ENCODE measurements at regions not wholly inside any gene's neighbourhood (a gene's known extent, or its start where the extent isn't known, plus 50 kb on each side); places are given as distances from the start of the nearest gene placed in this dataset.

DNA sequence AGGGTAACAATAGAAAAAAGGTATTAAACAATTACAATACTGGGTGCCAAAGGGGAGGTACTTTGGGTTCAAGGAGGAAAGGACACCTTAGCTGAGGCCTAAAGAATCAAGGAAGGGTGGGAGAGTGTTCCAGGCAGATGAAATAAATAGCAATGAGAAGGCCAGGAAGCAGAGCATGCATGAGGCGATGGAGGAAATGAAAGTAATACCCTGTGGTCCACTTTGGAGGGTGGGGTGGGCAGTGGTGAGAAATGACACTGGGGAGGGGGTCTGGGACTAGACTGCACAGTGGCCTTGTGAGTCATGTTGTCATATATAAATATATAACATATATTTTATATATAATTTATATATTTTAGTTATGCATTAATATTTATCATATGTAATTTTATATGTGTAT lies 55.9 kb downstream of the BHLHE40 start:
- Histone ChIP-seq H3K4me3 (ENCODE audit: low read depth, low read length) (no peak overlapping the region), H3K4me1 (ENCODE audit: control insufficient read depth, insufficient read depth, low read length, unreplicated experiment) (no peaks in the 10 kb centered on the region), H3K79me2 (ENCODE audit: control insufficient read depth, insufficient read depth, low read length, unreplicated experiment) (no peaks in the 10 kb centered on the region), H3K27ac (ENCODE audit: low read depth, low read length) (no peak overlapping the region), H2AFZ (ENCODE audit: low read length, unreplicated experiment) (no peak overlapping the region), H3K36me3 (ENCODE audit: insufficient read depth, low read length) (no peaks in the 10 kb centered on the region), H3K27me3 (ENCODE audit: insufficient read depth, low read length) (no peaks in the 10 kb centered on the region)

DNA sequence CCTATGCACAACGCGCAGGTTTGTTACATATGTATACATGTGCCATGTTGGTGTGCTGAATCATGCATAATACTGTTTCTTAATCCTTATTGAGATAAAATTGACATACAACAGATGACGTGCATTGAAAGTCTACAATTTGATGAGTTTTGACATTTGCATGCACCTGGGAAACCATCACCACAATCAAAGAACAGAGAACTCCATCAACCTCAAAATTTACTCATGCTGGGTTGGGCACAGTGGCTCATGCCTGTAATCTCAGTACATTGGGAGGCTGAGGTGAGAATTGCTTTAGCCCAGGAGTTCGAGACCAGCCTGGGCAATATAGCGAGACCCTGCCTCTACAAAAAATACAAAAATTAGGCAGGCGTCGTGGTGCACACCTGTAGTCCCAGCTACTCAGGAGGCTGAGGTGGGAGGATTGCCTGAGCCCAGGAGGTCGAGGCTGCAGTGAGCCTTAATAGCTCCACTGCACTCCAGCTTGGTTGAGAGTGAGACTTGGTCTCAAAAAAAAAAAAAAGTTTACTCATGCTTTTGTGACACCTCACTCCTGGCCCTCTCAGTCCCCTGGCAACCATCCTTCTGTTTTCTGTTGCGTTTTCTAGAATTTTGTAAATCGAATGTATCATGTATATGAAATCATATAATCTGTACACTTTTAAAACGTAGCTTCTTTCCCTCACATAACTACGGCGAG lies 56.6 kb downstream of the BHLHE40 start:
- Histone ChIP-seq H2AFZ (ENCODE audit: low read length, unreplicated experiment) (no peak overlapping the region), H3K27ac (ENCODE audit: low read depth, low read length) (no peak overlapping the region), H3K4me3 (ENCODE audit: low read depth, low read length) (no peak overlapping the region), H3K4me1 (ENCODE audit: control insufficient read depth, insufficient read depth, low read length, unreplicated experiment) (no peaks in the 10 kb centered on the region), H3K79me2 (ENCODE audit: control insufficient read depth, insufficient read depth, low read length, unreplicated experiment) (no peaks in the 10 kb centered on the region), H3K27me3 (ENCODE audit: insufficient read depth, low read length) (no peaks in the 10 kb centered on the region), H3K36me3 (ENCODE audit: insufficient read depth, low read length) (no peaks in the 10 kb centered on the region)

DNA sequence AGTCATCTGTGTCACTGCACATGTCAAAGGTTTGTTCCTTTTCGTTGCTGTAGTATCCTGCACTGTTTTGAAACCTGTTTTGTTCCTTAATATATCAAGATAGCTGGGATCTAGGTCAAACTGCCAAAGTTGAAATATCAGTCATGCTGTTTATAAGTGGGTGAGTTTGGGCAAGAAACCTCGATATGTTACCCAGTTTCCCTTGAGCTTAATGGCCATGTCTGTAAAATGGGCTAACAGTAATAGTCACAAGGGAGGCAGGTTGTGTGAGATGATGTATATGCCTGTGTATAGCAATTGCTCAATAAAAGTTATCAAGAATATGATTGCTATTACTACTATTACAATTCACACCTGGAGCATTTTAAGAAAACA lies 57.1 kb downstream of the BHLHE40 start:
- H3K27ac ChIP-seq (ENCODE audit: low read depth, low read length) = no peak overlapping the region
- H3K4me3 ChIP-seq (ENCODE audit: low read depth, low read length) = no peak overlapping the region
- no peaks in the 10 kb centered on the region for H3K79me2 ChIP-seq (ENCODE audit: control insufficient read depth, insufficient read depth, low read length, unreplicated experiment)
- no peaks in the 10 kb centered on the region for H3K36me3 ChIP-seq (ENCODE audit: insufficient read depth, low read length)
- H3K4me1 ChIP-seq (ENCODE audit: control insufficient read depth, insufficient read depth, low read length, unreplicated experiment) = no peaks in the 10 kb centered on the region
- no peaks in the 10 kb centered on the region for H3K27me3 ChIP-seq (ENCODE audit: insufficient read depth, low read length)
- no peak overlapping the region for H2AFZ ChIP-seq (ENCODE audit: low read length, unreplicated experiment)

DNA sequence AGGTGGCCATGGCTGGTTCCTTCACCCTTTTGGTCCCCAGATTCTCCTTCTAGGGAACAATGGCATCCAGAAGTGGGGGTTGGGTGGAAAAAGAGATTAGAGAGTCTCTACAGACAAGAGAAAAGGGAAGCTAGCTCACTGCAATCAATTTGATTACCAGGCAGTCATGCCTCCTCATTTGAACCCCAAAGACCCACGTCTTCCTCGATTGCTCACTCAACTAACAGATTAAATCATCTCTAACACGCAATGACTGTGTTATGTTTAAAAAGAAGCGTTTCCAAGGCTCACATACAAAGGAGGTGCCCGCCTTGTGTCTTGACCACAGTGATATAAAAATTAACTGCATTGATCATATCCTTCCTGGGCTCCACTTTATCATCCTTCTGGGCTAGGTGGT lies 57.6 kb downstream of the BHLHE40 start:
- H3K27ac ChIP-seq (ENCODE audit: low read depth, low read length) = no peak overlapping the region
- no peaks in the 10 kb centered on the region for H3K27me3 ChIP-seq (ENCODE audit: insufficient read depth, low read length)
- H2AFZ ChIP-seq (ENCODE audit: low read length, unreplicated experiment) = no peak overlapping the region

DNA sequence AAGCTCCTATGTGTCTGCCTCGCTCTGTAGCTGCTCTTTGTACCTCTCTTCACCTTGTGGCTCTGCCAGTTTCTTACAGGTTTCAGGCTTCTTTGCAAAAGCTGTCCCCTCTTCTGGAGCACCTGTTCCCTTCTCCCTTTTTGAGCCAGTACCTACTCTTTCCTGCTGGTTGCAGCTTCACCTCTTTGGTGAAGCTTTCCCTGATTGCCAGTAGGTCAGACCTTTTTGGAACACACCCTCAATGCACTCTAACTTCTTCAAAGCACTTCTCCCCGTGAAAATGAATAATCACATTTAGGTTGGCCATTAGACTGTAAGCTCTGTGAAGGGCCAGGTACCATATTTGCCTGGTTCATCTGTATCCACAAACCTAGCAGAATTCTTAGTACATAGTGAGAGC lies 60.3 kb downstream of the BHLHE40 start:
- no peaks in the 10 kb centered on the region for H3K36me3 ChIP-seq (ENCODE audit: insufficient read depth, low read length)
- no peaks in the 10 kb centered on the region for H3K79me2 ChIP-seq (ENCODE audit: control insufficient read depth, insufficient read depth, low read length, unreplicated experiment)
- H3K4me1 ChIP-seq (ENCODE audit: control insufficient read depth, insufficient read depth, low read length, unreplicated experiment) = no peaks in the 10 kb centered on the region
- H3K27me3 ChIP-seq (ENCODE audit: insufficient read depth, low read length) = no peaks in the 10 kb centered on the region
- no peak overlapping the region for H3K27ac ChIP-seq (ENCODE audit: low read depth, low read length)
- H3K4me3 ChIP-seq (ENCODE audit: low read depth, low read length) = no peak overlapping the region
- no peak overlapping the region for H2AFZ ChIP-seq (ENCODE audit: low read length, unreplicated experiment)

More for the DNA sequence above, 57.6 kb downstream of the BHLHE40 start:
- no peaks in the 10 kb centered on the region for H3K79me2 ChIP-seq (ENCODE audit: control insufficient read depth, insufficient read depth, low read length, unreplicated experiment)
- no peaks in the 10 kb centered on the region for H3K36me3 ChIP-seq (ENCODE audit: insufficient read depth, low read length)
- no peaks in the 10 kb centered on the region for H3K4me1 ChIP-seq (ENCODE audit: control insufficient read depth, insufficient read depth, low read length, unreplicated experiment)
- H3K4me3 ChIP-seq (ENCODE audit: low read depth, low read length) = no peak overlapping the region

DNA sequence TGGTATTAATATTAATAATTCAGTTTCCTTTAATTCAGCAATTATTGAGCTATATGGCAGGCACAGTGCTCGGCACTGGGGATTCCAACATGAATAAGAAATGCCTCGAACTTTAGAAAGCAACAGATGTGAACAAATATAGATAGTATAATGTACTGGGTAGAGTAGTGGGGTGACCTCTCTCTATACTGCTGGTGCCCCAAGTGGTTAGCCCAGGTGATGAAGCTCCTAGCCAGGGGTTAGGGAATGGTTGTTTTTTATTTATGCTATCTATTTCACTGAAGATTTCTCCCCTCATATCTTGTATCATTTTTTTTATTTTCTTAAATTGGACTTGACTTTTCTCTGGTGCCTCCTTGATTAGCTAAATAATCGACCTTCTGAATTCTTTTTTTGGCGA lies 62.1 kb downstream of the BHLHE40 start:
- no peaks in the 10 kb centered on the region for H3K27me3 ChIP-seq (ENCODE audit: insufficient read depth, low read length)
- no peaks in the 10 kb centered on the region for H3K36me3 ChIP-seq (ENCODE audit: insufficient read depth, low read length)
- no peaks in the 10 kb centered on the region for H3K79me2 ChIP-seq (ENCODE audit: control insufficient read depth, insufficient read depth, low read length, unreplicated experiment)
- no peaks in the 10 kb centered on the region for H3K4me1 ChIP-seq (ENCODE audit: control insufficient read depth, insufficient read depth, low read length, unreplicated experiment)
- H3K4me3 ChIP-seq (ENCODE audit: low read depth, low read length) = no peak overlapping the region
- H3K27ac ChIP-seq (ENCODE audit: low read depth, low read length) = no peak overlapping the region
- no peak overlapping the region for H2AFZ ChIP-seq (ENCODE audit: low read length, unreplicated experiment)

DNA sequence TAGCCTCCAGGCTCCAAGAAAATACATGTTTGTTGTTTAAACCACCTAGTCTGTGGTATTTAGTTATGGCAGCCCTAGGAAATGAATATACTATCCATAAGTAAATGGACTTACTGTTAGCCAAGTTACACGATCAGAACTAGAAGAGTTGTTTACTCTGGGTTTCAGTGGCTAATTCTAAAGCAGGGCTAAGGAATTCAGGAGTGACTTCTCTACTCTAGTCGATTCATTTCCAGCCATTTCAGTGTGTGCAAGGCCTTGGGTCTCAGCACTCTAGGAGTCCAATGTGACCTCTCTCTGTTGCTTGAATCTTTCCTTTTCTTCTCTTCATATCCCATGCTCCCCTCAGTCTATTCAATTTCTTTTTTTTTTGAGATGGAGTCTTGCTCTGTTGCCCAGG lies 66.7 kb downstream of the BHLHE40 start:
- H3K4me1 ChIP-seq (ENCODE audit: control insufficient read depth, insufficient read depth, low read length, unreplicated experiment) = no peaks in the 10 kb centered on the region
- no peak overlapping the region for H3K27ac ChIP-seq (ENCODE audit: low read depth, low read length)
- H3K4me3 ChIP-seq (ENCODE audit: low read depth, low read length) = no peak overlapping the region
- H2AFZ ChIP-seq (ENCODE audit: low read length, unreplicated experiment) = no peak overlapping the region
- no peaks in the 10 kb centered on the region for H3K79me2 ChIP-seq (ENCODE audit: control insufficient read depth, insufficient read depth, low read length, unreplicated experiment)
- no peaks in the 10 kb centered on the region for H3K27me3 ChIP-seq (ENCODE audit: insufficient read depth, low read length)
- H3K36me3 ChIP-seq (ENCODE audit: insufficient read depth, low read length) = no peaks in the 10 kb centered on the region

DNA sequence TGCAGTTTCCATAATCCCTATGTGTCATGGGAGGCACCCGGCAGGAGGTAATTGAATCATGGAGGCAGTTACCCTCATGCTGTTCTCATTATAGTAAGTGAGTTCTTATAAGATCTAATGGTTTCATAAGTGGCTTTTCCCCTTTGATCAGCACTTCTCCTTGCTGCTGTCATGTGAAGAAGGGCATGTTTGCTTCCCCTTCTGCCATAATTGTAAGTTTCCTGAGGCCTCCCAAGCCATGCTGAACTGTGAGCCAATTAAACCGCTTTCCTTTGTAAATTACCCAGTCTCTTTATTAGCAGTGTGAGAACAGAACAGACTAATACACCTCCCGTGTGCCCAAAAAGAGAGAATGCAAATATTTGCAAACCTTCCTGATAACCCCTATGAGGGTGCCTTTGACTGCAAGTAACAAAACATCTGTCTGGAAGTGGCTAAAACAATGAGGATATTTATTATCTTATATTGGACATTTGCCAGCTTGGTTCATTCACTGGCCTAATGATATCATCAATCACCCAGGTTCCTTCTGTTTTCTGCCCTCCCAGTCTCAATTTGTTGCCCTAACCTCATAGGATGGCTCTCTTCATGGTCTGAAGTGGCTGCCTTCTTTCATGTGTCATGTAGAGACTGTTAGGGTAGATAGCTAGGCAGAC lies 68.7 kb downstream of the BHLHE40 start:
- no peaks in the 10 kb centered on the region for H3K36me3 ChIP-seq (ENCODE audit: insufficient read depth, low read length)
- H3K27ac ChIP-seq (ENCODE audit: low read depth, low read length) = no peak overlapping the region

DNA sequence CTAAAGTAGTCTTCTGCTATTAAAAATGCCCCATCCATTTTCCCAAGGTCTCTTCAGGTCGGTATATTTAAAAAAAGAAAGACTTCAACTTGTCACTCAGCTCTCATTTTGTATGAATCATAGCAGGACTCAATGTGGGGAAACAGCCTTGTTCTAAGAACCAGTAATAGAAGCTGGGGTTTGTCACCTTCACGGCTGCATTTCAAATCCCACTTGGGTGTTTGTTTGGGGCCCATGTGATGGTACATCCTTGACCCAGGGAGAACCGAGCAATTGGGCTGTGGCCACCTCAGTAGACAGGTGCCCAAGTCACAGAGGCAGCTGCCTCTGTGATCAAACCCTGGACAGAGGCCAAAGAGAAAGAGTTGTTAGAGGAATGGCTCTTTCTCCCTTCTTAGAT lies 70.3 kb upstream of the ARL8B start:
- H3K79me2 ChIP-seq (ENCODE audit: control insufficient read depth, insufficient read depth, low read length, unreplicated experiment) = no peaks in the 10 kb centered on the region
- no peaks in the 10 kb centered on the region for H3K27me3 ChIP-seq (ENCODE audit: insufficient read depth, low read length)
- peaks cover 9% of the 10 kb centered on the region for H3K4me1 ChIP-seq (ENCODE audit: control insufficient read depth, insufficient read depth, low read length, unreplicated experiment)
- H3K27ac ChIP-seq (ENCODE audit: low read depth, low read length) = no peak overlapping the region
- no peak overlapping the region for H2AFZ ChIP-seq (ENCODE audit: low read length, unreplicated experiment)
- no peak overlapping the region for H3K4me3 ChIP-seq (ENCODE audit: low read depth, low read length)
- H3K36me3 ChIP-seq (ENCODE audit: insufficient read depth, low read length) = no peaks in the 10 kb centered on the region

More for the DNA sequence above, 68.7 kb downstream of the BHLHE40 start:
- no peak overlapping the region for H2AFZ ChIP-seq (ENCODE audit: low read length, unreplicated experiment)
- peaks cover 2% of the 10 kb centered on the region for H3K4me1 ChIP-seq (ENCODE audit: control insufficient read depth, insufficient read depth, low read length, unreplicated experiment)
- no peak overlapping the region for H3K4me3 ChIP-seq (ENCODE audit: low read depth, low read length)
- H3K27me3 ChIP-seq (ENCODE audit: insufficient read depth, low read length) = no peaks in the 10 kb centered on the region
- no peaks in the 10 kb centered on the region for H3K79me2 ChIP-seq (ENCODE audit: control insufficient read depth, insufficient read depth, low read length, unreplicated experiment)

DNA sequence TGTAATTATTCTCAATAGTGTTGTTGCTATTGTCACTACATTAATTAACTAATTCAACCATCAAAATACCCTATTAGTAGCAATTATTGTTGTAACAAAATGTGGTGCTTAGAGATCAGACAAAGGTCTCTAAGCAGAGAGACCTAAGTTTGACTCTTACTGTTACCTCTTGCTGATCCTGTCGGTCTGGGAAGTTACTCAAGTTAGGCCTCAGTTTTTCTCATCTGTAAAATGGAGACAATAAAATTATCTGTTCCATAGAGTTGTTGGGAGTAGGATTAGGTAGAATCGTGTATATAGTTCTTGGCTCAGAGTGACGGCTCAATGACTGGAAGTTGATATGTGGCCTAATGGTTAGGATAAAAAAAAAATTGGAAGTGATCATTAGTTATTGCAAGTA lies 69.8 kb upstream of the ARL8B start:
- H2AFZ ChIP-seq (ENCODE audit: low read length, unreplicated experiment) = no peak overlapping the region
- no peak overlapping the region for H3K27ac ChIP-seq (ENCODE audit: low read depth, low read length)
- peaks cover 9% of the 10 kb centered on the region for H3K4me1 ChIP-seq (ENCODE audit: control insufficient read depth, insufficient read depth, low read length, unreplicated experiment)
- H3K79me2 ChIP-seq (ENCODE audit: control insufficient read depth, insufficient read depth, low read length, unreplicated experiment) = no peaks in the 10 kb centered on the region
- no peaks in the 10 kb centered on the region for H3K36me3 ChIP-seq (ENCODE audit: insufficient read depth, low read length)
- no peaks in the 10 kb centered on the region for H3K27me3 ChIP-seq (ENCODE audit: insufficient read depth, low read length)
- H3K4me3 ChIP-seq (ENCODE audit: low read depth, low read length) = no peak overlapping the region

Data from ACC112 (cell line).